Liver (tissue), 7 donors: ENCODE measurements at regions not wholly inside any gene's neighbourhood (a gene's known extent, or its start where the extent isn't known, plus 50 kb on each side); places are given as distances from the start of the nearest gene placed in this dataset.
A peak's percentile ranks its signal among the peaks of the same experiment; 100 is the strongest.

ENCODE experiments used
- DNase-seq: peaks from one replicate; pipeline ENCODE4 v3.0.0-alpha.2; 2017; ENCODE audit warnings: low spot score
- H3K27ac ChIP-seq, 2 donors: one replicate each; pipeline ENCODE4 v1.7.0; 2013; ENCODE audit warnings: inconsistent platforms in 2 of 2, low read length in 2 of 2, control low read depth in 1 of 2, low read depth in 1 of 2, mild to moderate bottlenecking in 1 of 2
- H3K27me3 ChIP-seq, 4 donors: one replicate each; pipeline versions ENCODE4 v1.6.1 to v1.7.0; 2013; ENCODE audit warnings: low read length in 3 of 4, inconsistent platforms in 1 of 4, mild to moderate bottlenecking in 1 of 4, moderate library complexity in 1 of 4; ENCODE audit not compliant: control insufficient read depth in 4 of 4, insufficient read depth in 4 of 4
- H3K36me3 ChIP-seq, 4 donors: one replicate each; pipeline versions ENCODE4 v1.6.1 to v1.7.0; 2013; ENCODE audit warnings: low read length in 3 of 4, mild to moderate bottlenecking in 3 of 4, low read depth in 1 of 4, moderate library complexity in 1 of 4; ENCODE audit not compliant: control insufficient read depth in 4 of 4, insufficient read depth in 3 of 4
- H3K4me1 ChIP-seq, 4 donors: one replicate each; pipeline versions ENCODE4 v1.6.1 to v1.7.0; 2013; ENCODE audit warnings: low read length in 3 of 4, mild to moderate bottlenecking in 3 of 4, moderate library complexity in 1 of 4; ENCODE audit not compliant: control insufficient read depth in 4 of 4, insufficient read depth in 4 of 4
- H3K4me3 ChIP-seq, 3 donors: one replicate each; pipeline versions ENCODE4 v1.6.1 to v1.7.0; 2013; ENCODE audit warnings: low read length in 3 of 3, control low read depth in 1 of 3, low read depth in 1 of 3, mild to moderate bottlenecking in 1 of 3
- H3K9ac ChIP-seq, 2 donors: one replicate each; pipeline ENCODE4 v1.7.0; 2013; ENCODE audit warnings: low read length in 2 of 2, mild to moderate bottlenecking in 2 of 2, moderate library complexity in 2 of 2, control low read depth in 1 of 2, low read depth in 1 of 2
- H3K9me3 ChIP-seq, 4 donors: one replicate each; pipeline versions ENCODE4 v1.6.1 to v1.7.0; 2013; ENCODE audit warnings: low read length in 3 of 4; ENCODE audit not compliant: control insufficient read depth in 4 of 4
- ATF3 ChIP-seq: IDR thresholded peaks from 2 replicates; pipeline ENCODE4 v1.6.1; 2016; ENCODE audit warnings: antibody characterized with exemption
- EGR1 ChIP-seq, 2 donors: IDR thresholded peaks; 2 replicates each; pipeline ENCODE4 v1.6.1; 2016 to 2018; ENCODE audit warnings: antibody characterized with exemption in 2 of 2, low read depth in 2 of 2
- FOXA1 ChIP-seq: IDR thresholded peaks from 2 replicates; pipeline ENCODE4 v1.6.1; 2016; ENCODE audit warnings: antibody characterized with exemption
- GABPA ChIP-seq, 2 donors: IDR thresholded peaks in 1 of 2; conservative IDR thresholded peaks in 1 of 2; 2 replicates each; pipeline ENCODE4 v1.6.1; 2016; ENCODE audit warnings: antibody characterized with exemption in 2 of 2, mild to moderate bottlenecking in 1 of 2, moderate library complexity in 1 of 2
- HNF4A ChIP-seq, 2 donors: conservative IDR thresholded peaks; 2 replicates each; pipeline ENCODE4 v1.6.1; 2016; ENCODE audit warnings: antibody characterized with exemption in 2 of 2, mild to moderate bottlenecking in 2 of 2
- JUND ChIP-seq, 2 donors: IDR thresholded peaks; 2 replicates each; pipeline ENCODE4 v1.6.1; 2016; ENCODE audit warnings: antibody characterized with exemption in 2 of 2
- MAX ChIP-seq: IDR thresholded peaks from 2 replicates; pipeline ENCODE4 v1.6.1; 2016; ENCODE audit warnings: antibody characterized with exemption
- RAD21 ChIP-seq, 2 donors: IDR thresholded peaks; 2 replicates each; pipeline ENCODE4 v1.6.1; 2016; ENCODE audit warnings: antibody characterized with exemption in 2 of 2, mild to moderate bottlenecking in 2 of 2
- REST ChIP-seq: IDR thresholded peaks from 2 replicates; pipeline ENCODE4 v1.6.1; 2016; ENCODE audit warnings: antibody characterized with exemption, mild to moderate bottlenecking
- RXRA ChIP-seq, 2 donors: IDR thresholded peaks; 2 replicates each; pipeline ENCODE4 v1.6.1; 2017 to 2018; ENCODE audit warnings: antibody characterized with exemption in 2 of 2, mild to moderate bottlenecking in 1 of 2
- TAF1 ChIP-seq: conservative IDR thresholded peaks from 2 replicates; pipeline ENCODE4 v1.6.1; 2016; ENCODE audit warnings: antibody characterized with exemption, mild to moderate bottlenecking
- YY1 ChIP-seq: IDR thresholded peaks from 2 replicates; pipeline ENCODE4 v1.6.1; 2016; ENCODE audit warnings: antibody characterized with exemption, mild to moderate bottlenecking
- ZBTB33 ChIP-seq: IDR thresholded peaks from 2 replicates; pipeline ENCODE4 v1.6.1; 2016; ENCODE audit warnings: antibody characterized with exemption
- WGBS: extraction: QIAGEN DNeasy Blood & Tissue Kit; methylation state at CpG from one replicate; pipeline ENCODE4 v1.1.7; 2013; 5-methylcytosine and 5-hydroxymethylcytosine counted together
- donor health status: healthy.
- donor health status: healthy.
- donor health status: healthy.
- donor health status: healthy.

GRCh38 chr4:66688674-66689073 lies 856.6 kb downstream of the CENPC start:
- TF ChIP-seq RAD21 (IDR thresholded peaks at IDR 0.05): peak in 1 of 2 donors; percentile 9
- no peak for TF ChIP-seq ZBTB33
- 36% methylated on average over 3 of the region's 3 CpGs for WGBS
- DNase-seq: no peak
- H3K4me1 ChIP-seq: no peaks in the 10 kb centered on the region
- H3K27me3 ChIP-seq: peaks cover 0 to 3% (median 0%) of the 10 kb centered on the region in 4 donors
- no peaks in the 10 kb centered on the region for H3K36me3 ChIP-seq
- no peak overlapping the region for H3K27ac ChIP-seq
- H3K4me3 ChIP-seq: no peak overlapping the region
- H3K9ac ChIP-seq: no peak overlapping the region
- H3K9me3 ChIP-seq: no peaks in the 10 kb centered on the region

- no peak overlapping the region for H3K27ac ChIP-seq
- H3K4me3 ChIP-seq: no peak overlapping the region
- H3K9ac ChIP-seq: no peak overlapping the region
- H3K36me3 ChIP-seq: no peaks in the 10 kb centered on the region
- peaks cover 0 to 3% (median 0%) of the 10 kb centered on the region in 4 donors for H3K27me3 ChIP-seq
- WGBS: 45% methylated on average over 2 of the region's 2 CpGs
- DNase-seq: no peak
- H3K9me3 ChIP-seq: no peaks in the 10 kb centered on the region
- TF ChIP-seq HNF4A (conservative IDR thresholded peaks at IDR 0.05) (no peak), RXRA (IDR thresholded peaks at IDR 0.05) (no peak), YY1 (no peak), MAX (no peak), TAF1 (no peak), RAD21 (IDR thresholded peaks at IDR 0.05) (no peak), FOXA1 (no peak), ATF3 (no peak), REST (no peak), JUND (IDR thresholded peaks at IDR 0.05) (no peak), GABPA (IDR thresholded peaks at IDR 0.05 in 1 of 2, conservative IDR thresholded peaks at IDR 0.05 in 1 of 2) (no peak)
- no peaks in the 10 kb centered on the region for H3K4me1 ChIP-seq
Observed at GRCh38 chr4:66687459-66687858, 857.8 kb downstream of the CENPC start.

- H3K36me3 ChIP-seq: no peaks in the 10 kb centered on the region
- H3K4me3 ChIP-seq: no peak overlapping the region
- DNase-seq: no peak
- H3K4me1 ChIP-seq: no peaks in the 10 kb centered on the region
- H3K9ac ChIP-seq: no peak overlapping the region
- TF ChIP-seq ZBTB33 (no peak), EGR1 (IDR thresholded peaks at IDR 0.05; ENCODE audit: low read depth in 2 of 2) (no peak)
- H3K9me3 ChIP-seq: peaks cover 0 to 2% (median 0%) of the 10 kb centered on the region in 4 donors
- H3K27me3 ChIP-seq: no peaks in the 10 kb centered on the region
- H3K27ac ChIP-seq: no peak overlapping the region
Observed at GRCh38 chr4:66681962-66682361, 863.3 kb downstream of the CENPC start.
